ENCODE measurements at regions not wholly inside any gene's neighbourhood (a gene's known extent, or its start where the extent isn't known, plus 50 kb on each side); places are given as distances from the start of the nearest gene placed in this dataset.

DNA sequence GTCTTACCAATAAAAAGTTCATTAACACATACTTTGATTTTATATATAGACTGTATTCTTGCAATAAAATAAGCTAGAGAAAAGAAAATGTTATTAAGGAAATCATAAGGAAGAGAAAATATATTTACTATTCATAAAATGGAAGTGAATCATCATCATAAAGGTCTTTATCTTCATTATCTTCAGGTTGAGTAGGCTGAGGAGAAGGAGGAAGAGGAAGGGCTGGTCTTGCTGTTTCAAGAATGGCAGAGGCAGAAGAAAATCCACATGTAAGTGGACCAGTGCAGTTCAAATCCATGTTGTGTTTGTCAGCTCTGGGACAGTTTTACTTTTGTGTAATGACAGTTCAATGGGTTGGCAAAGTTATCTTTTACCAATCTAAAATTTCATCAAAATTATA is 609.1 kb upstream of the ANKRD30A start:
- no peak overlapping the region for H3K4me3 ChIP-seq (ENCODE audit: severe bottlenecking)
- DNase-seq (ENCODE audit: low spot score) (no peak), ATAC-seq (ENCODE audit: low read depth) (no peak)
- no peaks in the 10 kb centered on the region for H3K9me3 ChIP-seq (ENCODE audit: severe bottlenecking)
- H3K4me1 ChIP-seq (ENCODE audit: insufficient read depth, poor library complexity, severe bottlenecking), result no peaks in the 10 kb centered on the region
- no peaks in the 10 kb centered on the region for H3K36me3 ChIP-seq (ENCODE audit: low read depth)
- no peaks in the 10 kb centered on the region for H3K27me3 ChIP-seq (ENCODE audit: insufficient read depth, poor library complexity, severe bottlenecking)
- no peak for TF ChIP-seq CTCF (IDR thresholded peaks at IDR 0.05; ENCODE audit: poor library complexity, severe bottlenecking)
- no peak overlapping the region for H3K27ac ChIP-seq (ENCODE audit: poor library complexity, severe bottlenecking)

- no peak for TF ChIP-seq CTCF (IDR thresholded peaks at IDR 0.05; ENCODE audit: poor library complexity, severe bottlenecking)
- Histone ChIP-seq H3K27ac (ENCODE audit: poor library complexity, severe bottlenecking) (no peak overlapping the region), H3K27me3 (ENCODE audit: insufficient read depth, poor library complexity, severe bottlenecking) (no peaks in the 10 kb centered on the region), H3K4me3 (ENCODE audit: severe bottlenecking) (no peak overlapping the region), H3K36me3 (ENCODE audit: low read depth) (no peaks in the 10 kb centered on the region), H3K4me1 (ENCODE audit: insufficient read depth, poor library complexity, severe bottlenecking) (no peaks in the 10 kb centered on the region), H3K9me3 (ENCODE audit: severe bottlenecking) (no peaks in the 10 kb centered on the region)
- no peak for DNase-seq (ENCODE audit: low spot score)
- ATAC-seq (ENCODE audit: low read depth), result no peak
Observed at GRCh38 chr10:36515319-36515718, 610.1 kb upstream of the ANKRD30A start.

- Histone ChIP-seq H3K36me3 (ENCODE audit: low read depth) (no peaks in the 10 kb centered on the region), H3K4me1 (ENCODE audit: insufficient read depth, poor library complexity, severe bottlenecking) (no peaks in the 10 kb centered on the region), H3K27ac (ENCODE audit: poor library complexity, severe bottlenecking) (no peak overlapping the region), H3K9me3 (ENCODE audit: severe bottlenecking) (no peaks in the 10 kb centered on the region), H3K27me3 (ENCODE audit: insufficient read depth, poor library complexity, severe bottlenecking) (no peaks in the 10 kb centered on the region), H3K4me3 (ENCODE audit: severe bottlenecking) (no peak overlapping the region)
- no peak for TF ChIP-seq CTCF (IDR thresholded peaks at IDR 0.05; ENCODE audit: poor library complexity, severe bottlenecking)
- DNase-seq (ENCODE audit: low spot score), result no peak
- no peak for ATAC-seq (ENCODE audit: low read depth)
Observed at GRCh38 chr10:36507715-36508114, 617.7 kb upstream of the ANKRD30A start.

GRCh38 chr10:36506697-36507496 is 618.5 kb upstream of the ANKRD30A start:
- H3K27ac ChIP-seq (ENCODE audit: poor library complexity, severe bottlenecking), result no peak overlapping the region
- no peak overlapping the region for H3K4me3 ChIP-seq (ENCODE audit: severe bottlenecking)
- no peaks in the 10 kb centered on the region for H3K27me3 ChIP-seq (ENCODE audit: insufficient read depth, poor library complexity, severe bottlenecking)
- DNase-seq (ENCODE audit: low spot score) (no peak), ATAC-seq (ENCODE audit: low read depth) (no peak)
- no peaks in the 10 kb centered on the region for H3K36me3 ChIP-seq (ENCODE audit: low read depth)
- no peaks in the 10 kb centered on the region for H3K9me3 ChIP-seq (ENCODE audit: severe bottlenecking)
- TF ChIP-seq CTCF (IDR thresholded peaks at IDR 0.05; ENCODE audit: poor library complexity, severe bottlenecking), result no peak
- H3K4me1 ChIP-seq (ENCODE audit: insufficient read depth, poor library complexity, severe bottlenecking), result no peaks in the 10 kb centered on the region

DNA sequence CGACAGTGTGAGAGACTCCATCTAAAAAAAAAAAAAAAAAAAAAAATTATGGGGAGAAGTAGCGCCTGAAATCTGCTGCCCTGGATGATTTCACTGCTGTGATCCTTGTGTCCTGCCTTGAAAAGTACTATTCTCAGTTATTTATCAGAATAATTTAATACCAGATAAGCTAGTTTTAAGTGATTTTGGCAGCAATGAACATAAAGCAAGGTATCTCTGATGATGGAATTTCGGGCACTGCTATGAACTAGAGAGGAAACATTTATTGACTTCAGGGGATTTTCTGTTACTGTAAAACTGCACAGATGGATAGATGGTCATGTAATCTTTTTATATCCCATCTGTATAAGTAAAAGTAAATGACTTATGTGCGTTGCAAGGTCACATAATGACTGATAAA is 619.1 kb upstream of the ANKRD30A start:
- Histone ChIP-seq H3K4me3 (ENCODE audit: severe bottlenecking) (no peak overlapping the region), H3K36me3 (ENCODE audit: low read depth) (no peaks in the 10 kb centered on the region)
- no peak for TF ChIP-seq CTCF (IDR thresholded peaks at IDR 0.05; ENCODE audit: poor library complexity, severe bottlenecking)

More for the DNA sequence above, 619.1 kb upstream of the ANKRD30A start:
- H3K27ac ChIP-seq (ENCODE audit: poor library complexity, severe bottlenecking), result no peak overlapping the region
- no peaks in the 10 kb centered on the region for H3K27me3 ChIP-seq (ENCODE audit: insufficient read depth, poor library complexity, severe bottlenecking)
- H3K9me3 ChIP-seq (ENCODE audit: severe bottlenecking), result no peaks in the 10 kb centered on the region
- ATAC-seq (ENCODE audit: low read depth) (no peak), DNase-seq (ENCODE audit: low spot score) (no peak)
- no peaks in the 10 kb centered on the region for H3K4me1 ChIP-seq (ENCODE audit: insufficient read depth, poor library complexity, severe bottlenecking)
